HG03108 (cell line): ENCODE measurements at regions not wholly inside any gene's neighbourhood (a gene's known extent, or its start where the extent isn't known, plus 50 kb on each side); places are given as distances from the start of the nearest gene placed in this dataset.
"Not testable (repeated sequence)": the region's sequence is repeated elsewhere in the genome, so short reads cannot be mapped to it uniquely, and the experiment has no call there.

ENCODE experiments used
- ATAC-seq: cut with Tn5 transposase; IDR thresholded peaks from one replicate; pipeline ENCODE4 v1.9.1; 2021; ENCODE audit warnings: moderate library complexity; ENCODE audit not compliant: unreplicated experiment

- ATAC-seq = no peak
These were observed 181.9 kb downstream of the TMEM200A start for GRCh38 chr6:130547723-130548122.

DNA sequence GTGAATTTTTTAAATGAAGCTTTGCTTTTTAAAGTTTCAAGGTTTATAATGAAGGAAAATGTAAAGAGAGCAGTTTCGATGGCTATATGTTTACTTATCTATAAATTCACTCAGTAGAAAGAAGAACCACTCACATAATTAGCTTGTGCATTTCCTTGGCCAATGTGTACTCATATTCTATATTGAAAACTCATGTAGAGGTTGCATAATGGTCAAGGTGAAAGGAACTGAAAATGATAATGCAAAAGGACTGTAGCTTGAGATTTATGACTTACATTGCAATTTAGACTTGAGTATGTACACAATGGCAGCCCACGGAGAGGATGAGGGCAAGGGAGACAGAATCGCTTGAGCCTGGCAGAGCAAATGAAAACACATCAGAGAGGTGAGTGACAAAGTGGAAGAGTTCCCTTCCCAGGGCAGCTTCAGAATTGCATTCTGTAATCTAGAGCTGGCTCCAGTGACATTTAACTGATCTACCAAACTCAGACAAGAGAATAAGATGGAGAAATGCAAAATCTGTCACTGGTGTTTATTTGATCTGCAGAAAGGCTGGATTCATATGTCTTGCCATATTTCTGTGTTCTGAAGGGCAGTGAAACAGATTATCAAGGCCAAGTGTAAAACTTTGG is 191.8 kb downstream of the TMEM200A start:
- ATAC-seq = no peak

GRCh38 chr6:130558131-130558530 is 192.3 kb downstream of the TMEM200A start:
- no peak for ATAC-seq

- no peak for ATAC-seq
These were observed 193.3 kb downstream of the TMEM200A start for GRCh38 chr6:130559166-130559565.

DNA sequence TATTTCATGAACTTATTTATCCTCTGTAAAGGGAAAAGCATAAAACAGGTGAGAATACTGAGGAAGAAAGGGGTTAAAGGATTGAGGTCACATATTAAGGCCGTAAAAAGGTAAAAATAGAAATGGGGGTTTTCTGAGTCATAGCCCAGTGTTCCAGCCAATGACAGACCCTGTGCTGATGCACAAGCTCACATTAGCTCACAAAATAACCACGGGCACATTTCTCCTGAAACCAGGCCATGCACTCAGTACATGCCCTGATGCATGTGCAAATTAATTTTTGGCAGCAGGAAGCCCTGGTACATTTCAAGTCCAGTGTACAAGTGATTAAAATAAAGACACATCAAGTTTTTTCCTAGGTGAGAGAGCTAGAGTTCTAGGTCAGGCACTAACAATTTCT is 194.4 kb downstream of the TMEM200A start:
- no peak for ATAC-seq

DNA sequence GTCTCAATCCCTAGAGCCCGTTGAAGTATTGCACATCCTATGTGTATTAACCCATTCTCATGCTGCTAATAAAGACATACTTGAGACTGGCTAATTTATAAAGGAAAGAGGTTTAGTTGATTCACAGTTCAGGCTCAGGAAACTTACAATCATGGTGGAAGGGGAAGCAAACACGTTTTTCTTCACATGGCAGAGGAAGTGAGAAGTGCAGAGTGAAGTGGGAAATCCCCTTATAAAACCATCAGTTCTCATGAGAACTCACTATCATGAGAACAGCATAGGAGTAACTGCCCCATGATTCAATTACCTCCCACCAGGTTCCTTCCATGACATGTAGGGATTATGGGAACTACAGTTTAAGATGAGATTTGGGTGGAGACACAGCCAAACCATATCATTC is 195.3 kb downstream of the TMEM200A start:
- ATAC-seq = not testable (repeated sequence)

- ATAC-seq = no peak
These were observed 199.9 kb downstream of the TMEM200A start for GRCh38 chr6:130565696-130566095.

DNA sequence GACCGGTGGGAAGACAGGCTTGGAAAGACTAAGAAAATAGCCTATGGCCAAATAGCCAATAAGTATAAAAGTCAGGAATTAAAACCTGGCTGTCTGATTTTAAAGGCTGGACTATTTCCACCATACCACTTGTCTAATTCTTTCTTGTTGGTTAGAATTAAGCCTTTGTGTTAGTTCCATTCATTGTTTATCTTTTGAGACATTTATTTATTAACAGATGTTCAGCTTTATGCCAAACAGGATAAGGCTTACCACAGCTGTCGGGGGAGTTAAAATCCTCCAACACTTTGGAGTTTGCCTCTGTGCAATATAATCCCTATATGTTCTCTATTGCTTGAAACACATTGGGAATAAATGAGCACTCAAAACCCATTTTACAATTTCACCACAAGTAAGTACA is 208.3 kb downstream of the TMEM200A start:
- no peak for ATAC-seq

GRCh38 chr6:130575557-130575956 is 209.7 kb downstream of the TMEM200A start:
- no peak for ATAC-seq

DNA sequence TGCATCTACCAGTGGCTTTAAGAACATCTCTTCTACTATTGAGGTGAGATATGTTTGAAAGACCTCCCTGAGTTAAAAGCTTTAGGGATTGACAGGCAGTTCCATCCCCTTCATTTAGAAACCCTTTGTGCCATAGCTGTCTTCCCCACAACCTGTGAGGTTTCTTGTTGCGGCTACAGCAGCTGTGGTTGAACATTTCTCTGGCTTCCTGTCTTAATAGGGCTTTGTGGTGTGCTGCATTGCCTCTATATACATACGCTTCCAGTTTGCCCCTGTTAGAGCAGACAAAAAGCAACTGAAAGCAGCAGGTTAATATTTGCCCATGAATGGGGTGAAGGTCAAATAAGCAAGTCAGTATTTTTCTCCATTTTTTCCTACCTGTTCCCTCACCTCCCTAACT is 210.2 kb downstream of the TMEM200A start:
- peak; percentile 100 for ATAC-seq

DNA sequence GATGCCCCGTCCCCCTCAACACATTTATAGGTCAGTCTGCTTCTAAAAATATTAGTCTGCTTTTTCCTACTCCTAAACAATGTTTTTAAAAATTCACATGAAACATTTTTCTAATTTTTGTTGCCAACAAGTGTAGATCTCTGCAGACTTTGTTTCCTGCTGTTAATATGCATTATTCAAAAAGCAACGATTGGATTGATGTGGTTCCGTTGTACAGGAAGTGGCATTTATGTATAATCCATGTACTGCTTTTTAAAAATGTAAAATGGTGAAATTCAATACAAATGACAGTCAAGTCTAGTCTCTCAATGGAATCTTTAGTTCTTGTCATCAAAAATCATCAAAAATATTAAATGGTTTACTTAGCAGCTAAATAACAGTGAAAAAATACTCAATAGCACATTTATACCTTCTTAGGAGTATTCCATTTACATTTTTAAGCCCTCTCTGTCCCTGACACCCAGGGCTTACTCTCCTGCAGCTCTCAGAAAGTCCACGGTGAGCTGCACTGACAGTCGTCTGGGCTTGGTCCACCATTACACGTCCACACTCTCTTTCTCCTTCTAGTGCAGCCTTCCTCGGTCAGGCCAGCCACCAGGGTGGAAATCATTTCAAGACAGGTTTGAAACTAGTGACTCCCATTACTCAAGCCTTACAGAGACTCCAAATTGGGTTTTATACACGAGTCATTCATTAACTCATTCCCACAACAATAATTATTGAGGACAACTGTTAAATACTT is 211.5 kb downstream of the TMEM200A start:
- no peak for ATAC-seq

GRCh38 chr6:130578713-130579112 is 212.9 kb downstream of the TMEM200A start:
- no peak for ATAC-seq

- ATAC-seq = no peak
These were observed 217.5 kb downstream of the TMEM200A start for GRCh38 chr6:130583268-130583667.

DNA sequence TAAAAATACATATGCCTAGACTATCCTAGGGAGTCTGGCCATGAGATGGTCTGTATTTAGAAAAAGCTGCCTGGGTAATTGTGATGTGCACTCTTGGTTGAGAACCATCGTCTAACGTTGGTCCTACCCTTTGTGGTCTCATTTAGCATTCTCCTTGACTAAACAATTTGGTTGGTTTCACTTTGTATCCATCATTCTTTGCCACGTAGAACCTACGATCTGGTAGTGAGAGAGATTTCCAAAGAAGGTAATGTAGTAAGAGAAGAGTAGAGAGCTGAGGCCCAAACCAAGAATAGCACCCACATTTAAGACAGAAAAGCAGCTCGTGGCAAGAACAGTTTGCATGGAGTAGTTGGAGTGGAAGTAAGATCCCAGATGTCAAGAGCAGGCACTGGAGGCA is 219.8 kb downstream of the TMEM200A start:
- ATAC-seq = no peak

GRCh38 chr6:130587778-130588520 is 222.1 kb downstream of the TMEM200A start:
- no peak for ATAC-seq

GRCh38 chr6:130593200-130593599 is 227.4 kb downstream of the TMEM200A start:
- ATAC-seq = no peak

DNA sequence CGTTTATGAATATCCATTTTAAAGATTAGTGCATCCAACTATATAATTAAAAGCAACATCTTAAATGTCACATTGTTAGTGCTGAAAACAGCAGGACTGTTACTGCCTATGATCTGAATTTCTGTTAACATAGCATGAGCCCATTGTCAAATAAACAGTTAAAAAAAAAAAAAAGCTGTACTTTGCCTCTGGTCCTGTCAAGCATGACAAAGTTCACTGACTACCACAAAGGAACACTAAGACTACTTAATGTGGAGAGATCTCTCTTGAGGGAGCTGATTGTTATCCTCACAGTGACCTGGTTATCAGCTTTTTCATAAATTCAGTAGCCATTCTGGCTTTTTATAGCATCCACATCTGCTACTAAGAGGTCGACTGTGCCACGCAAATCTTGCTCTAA is 228.1 kb downstream of the TMEM200A start:
- no peak for ATAC-seq

DNA sequence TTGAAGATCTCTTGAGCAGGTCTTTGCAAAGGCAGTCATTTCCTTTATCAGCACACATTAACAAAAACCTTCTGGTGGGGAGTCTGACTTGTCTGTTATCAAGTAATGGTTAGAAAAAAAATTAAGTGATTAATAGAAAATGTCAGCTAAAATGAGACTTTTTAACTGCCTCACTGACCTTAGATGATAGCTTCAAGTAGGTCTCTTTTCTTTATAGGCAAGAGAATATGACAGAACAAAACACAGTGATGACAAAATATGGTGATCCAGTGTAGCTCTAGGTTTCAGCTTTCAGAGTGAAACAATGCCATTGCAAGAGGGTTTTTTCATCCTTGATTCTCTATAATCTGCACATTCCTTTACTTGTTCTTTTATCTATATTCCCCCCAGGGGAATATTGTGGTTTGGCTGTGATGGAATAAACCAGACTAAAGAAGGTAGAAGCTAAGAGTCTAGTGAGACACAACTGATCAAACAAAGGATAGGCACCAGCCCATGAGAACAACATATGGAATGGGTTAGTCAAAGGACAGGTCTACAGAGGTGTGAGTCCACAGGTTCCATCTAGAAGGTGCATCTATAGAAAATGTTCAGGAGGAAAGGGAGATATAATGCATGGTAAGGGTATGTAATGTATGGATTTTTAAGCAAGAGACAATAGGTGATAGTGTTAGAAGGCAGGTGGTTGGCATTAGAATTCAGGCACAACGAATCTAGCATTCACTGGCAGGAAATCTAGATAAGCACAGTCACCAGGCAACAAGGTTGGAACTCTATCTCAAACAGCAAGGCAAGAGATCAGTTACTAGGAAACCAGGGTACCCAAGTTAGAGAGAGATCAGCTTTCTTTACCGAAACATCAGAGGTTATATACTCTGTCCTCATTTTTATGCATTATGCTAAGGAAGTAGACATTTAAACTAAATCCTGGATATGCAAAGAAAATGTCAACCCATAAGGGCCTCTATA is 228.9 kb upstream of the SMLR1 start:
- ATAC-seq = no peak

DNA sequence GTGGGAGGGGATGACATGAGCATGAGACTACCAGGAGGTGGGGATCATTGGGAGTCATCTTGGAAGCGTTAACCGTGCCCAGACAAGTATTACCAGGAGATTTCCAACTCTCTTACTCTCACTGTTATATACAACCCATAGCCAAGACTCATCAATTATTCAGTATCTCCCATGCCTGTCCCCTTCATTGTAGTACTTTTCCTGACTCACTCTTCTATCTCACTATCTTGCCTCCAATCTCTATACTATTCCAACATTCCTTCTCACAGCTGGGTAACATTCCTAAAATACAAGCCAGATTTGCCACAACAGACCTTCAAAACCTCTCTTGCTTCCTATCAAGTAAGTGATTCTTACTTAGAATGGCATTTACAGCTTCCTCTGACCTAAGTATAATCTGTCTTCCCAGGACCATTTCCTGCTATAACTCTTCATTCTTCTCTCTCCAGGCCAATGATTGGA is 226.3 kb upstream of the SMLR1 start:
- no peak for ATAC-seq

- no peak for ATAC-seq
These were observed 224.9 kb upstream of the SMLR1 start for GRCh38 chr6:130602151-130602770.
